ENCODE measurements at regions not wholly inside any gene's neighbourhood (a gene's known extent, or its start where the extent isn't known, plus 50 kb on each side); places are given as distances from the start of the nearest gene placed in this dataset.

- Histone ChIP-seq H4K8ac (ENCODE audit: low read length) (no peak overlapping the region), H3K14ac (ENCODE audit: low read length in 2 of 2) (no peak overlapping the region), H4K91ac (ENCODE audit: low read length) (no peak overlapping the region), H3K4me2 (ENCODE audit: low read length, poor library complexity, severe bottlenecking) (no peak overlapping the region), H3K23ac (ENCODE audit: low read length in 2 of 2) (no peak overlapping the region), H2BK15ac (ENCODE audit: low read depth, poor library complexity, severe bottlenecking) (no peak overlapping the region), H2BK5ac (ENCODE audit: low read depth, low read length, poor library complexity, severe bottlenecking) (no peak overlapping the region), H3K27ac (ENCODE audit: low read length, poor library complexity, severe bottlenecking) (no peak overlapping the region), H2AFZ (ENCODE audit: low read depth, low read length) (no peak overlapping the region), H3K79me1 (replicated peaks; ENCODE audit: low read length, poor library complexity, severe bottlenecking) (peaks cover 10% of the 10 kb centered on the region), H2AK5ac (ENCODE audit: low read length, severe bottlenecking) (no peak overlapping the region), H3K27me3 (ENCODE audit: control insufficient read depth in 1 of 2, insufficient read depth in 1 of 2, low read length in 2 of 2) (no peaks in the 10 kb centered on the region), H3K4me1 (ENCODE audit: control insufficient read depth, insufficient read depth, low read depth, low read length) (no peaks in the 10 kb centered on the region), H3K9ac (ENCODE audit: low read length) (no peak overlapping the region), H2BK120ac (ENCODE audit: low read depth, low read length) (no peak overlapping the region), H3K4ac (ENCODE audit: low read depth in 1 of 2, low read length in 2 of 2) (no peak overlapping the region), H3K9me3 (ENCODE audit: control insufficient read depth, low read length) (no peaks in the 10 kb centered on the region), H3K4me3 (ENCODE audit: insufficient read depth in 1 of 2, low read depth in 1 of 2, low read length in 2 of 2) (no peak overlapping the region), H3K18ac (ENCODE audit: low read depth in 1 of 2, low read length in 2 of 2) (no peak overlapping the region), H2BK12ac (ENCODE audit: low read length in 2 of 2) (no peak overlapping the region), H3K36me3 (ENCODE audit: control insufficient read depth in 1 of 2, insufficient read depth in 2 of 2, low read depth in 1 of 2, low read length in 2 of 2) (peaks cover 0 to 5% of the 10 kb centered on the region in 2 experiments)
- WGBS: 94% methylated on average over 4 of the region's 4 CpGs
- no peak for DNase-seq
Measured at GRCh38 chr14:71508901-71509300, 423.3 kb upstream of the RGS6 start.

- Histone ChIP-seq H2BK120ac (ENCODE audit: low read depth, low read length) (no peak overlapping the region), H2BK15ac (ENCODE audit: low read depth, poor library complexity, severe bottlenecking) (no peak overlapping the region), H3K36me3 (ENCODE audit: control insufficient read depth in 1 of 2, insufficient read depth in 2 of 2, low read depth in 1 of 2, low read length in 2 of 2) (peaks cover 3 to 14% of the 10 kb centered on the region in 2 experiments), H2AK5ac (ENCODE audit: low read length, severe bottlenecking) (no peak overlapping the region), H2BK5ac (ENCODE audit: low read depth, low read length, poor library complexity, severe bottlenecking) (no peak overlapping the region), H3K27me3 (ENCODE audit: control insufficient read depth in 1 of 2, insufficient read depth in 1 of 2, low read length in 2 of 2) (no peaks in the 10 kb centered on the region), H3K27ac (ENCODE audit: low read length, poor library complexity, severe bottlenecking) (no peak overlapping the region), H2AFZ (ENCODE audit: low read depth, low read length) (no peak overlapping the region), H3K4me3 (ENCODE audit: insufficient read depth in 1 of 2, low read depth in 1 of 2, low read length in 2 of 2) (no peak overlapping the region), H3K4me2 (ENCODE audit: low read length, poor library complexity, severe bottlenecking) (no peak overlapping the region), H3K14ac (ENCODE audit: low read length in 2 of 2) (no peak overlapping the region), H3K4ac (ENCODE audit: low read depth in 1 of 2, low read length in 2 of 2) (no peak overlapping the region), H3K23ac (ENCODE audit: low read length in 2 of 2) (no peak overlapping the region), H4K8ac (ENCODE audit: low read length) (no peak overlapping the region), H3K9ac (ENCODE audit: low read length) (no peak overlapping the region), H3K18ac (ENCODE audit: low read depth in 1 of 2, low read length in 2 of 2) (no peak overlapping the region), H2BK12ac (ENCODE audit: low read length in 2 of 2) (no peak overlapping the region), H3K4me1 (ENCODE audit: control insufficient read depth, insufficient read depth, low read depth, low read length) (no peaks in the 10 kb centered on the region), H3K79me1 (replicated peaks; ENCODE audit: low read length, poor library complexity, severe bottlenecking) (peaks cover 10% of the 10 kb centered on the region), H3K9me3 (ENCODE audit: control insufficient read depth, low read length) (no peaks in the 10 kb centered on the region), H4K91ac (ENCODE audit: low read length) (no peak overlapping the region)
- WGBS: 87% methylated on average over 2 of the region's 2 CpGs
- DNase-seq: no peak
Measured at GRCh38 chr14:71511152-71511551, 421.1 kb upstream of the RGS6 start.

- Histone ChIP-seq H3K9ac (ENCODE audit: low read length) (no peak overlapping the region), H3K27me3 (ENCODE audit: control insufficient read depth in 1 of 2, insufficient read depth in 1 of 2, low read length in 2 of 2) (no peaks in the 10 kb centered on the region), H2BK120ac (ENCODE audit: low read depth, low read length) (no peak overlapping the region), H4K91ac (ENCODE audit: low read length) (no peak overlapping the region), H3K18ac (ENCODE audit: low read depth in 1 of 2, low read length in 2 of 2) (no peak overlapping the region), H3K9me3 (ENCODE audit: control insufficient read depth, low read length) (no peaks in the 10 kb centered on the region), H3K79me1 (replicated peaks; ENCODE audit: low read length, poor library complexity, severe bottlenecking) (peaks cover 5% of the 10 kb centered on the region), H3K4me1 (ENCODE audit: control insufficient read depth, insufficient read depth, low read depth, low read length) (no peaks in the 10 kb centered on the region), H3K4me3 (ENCODE audit: insufficient read depth in 1 of 2, low read depth in 1 of 2, low read length in 2 of 2) (no peak overlapping the region), H3K4ac (ENCODE audit: low read depth in 1 of 2, low read length in 2 of 2) (no peak overlapping the region), H3K27ac (ENCODE audit: low read length, poor library complexity, severe bottlenecking) (no peak overlapping the region), H2BK5ac (ENCODE audit: low read depth, low read length, poor library complexity, severe bottlenecking) (no peak overlapping the region), H3K23ac (ENCODE audit: low read length in 2 of 2) (no peak overlapping the region), H2BK12ac (ENCODE audit: low read length in 2 of 2) (no peak overlapping the region), H3K36me3 (ENCODE audit: control insufficient read depth in 1 of 2, insufficient read depth in 2 of 2, low read depth in 1 of 2, low read length in 2 of 2) (peaks cover 3 to 14% of the 10 kb centered on the region in 2 experiments), H2AK5ac (ENCODE audit: low read length, severe bottlenecking) (no peak overlapping the region), H4K8ac (ENCODE audit: low read length) (no peak overlapping the region), H3K4me2 (ENCODE audit: low read length, poor library complexity, severe bottlenecking) (no peak overlapping the region), H2AFZ (ENCODE audit: low read depth, low read length) (no peak overlapping the region), H3K14ac (ENCODE audit: low read length in 2 of 2) (no peak overlapping the region), H2BK15ac (ENCODE audit: low read depth, poor library complexity, severe bottlenecking) (no peak overlapping the region)
- WGBS: 100% methylated on average over 6 of the region's 8 CpGs
- DNase-seq: no peak
Measured at GRCh38 chr14:71514941-71515919, 417.0 kb upstream of the RGS6 start.

- Histone ChIP-seq H3K27ac (ENCODE audit: low read length, poor library complexity, severe bottlenecking) (no peak overlapping the region), H2AFZ (ENCODE audit: low read depth, low read length) (no peak overlapping the region), H3K14ac (ENCODE audit: low read length in 2 of 2) (no peak overlapping the region), H3K4ac (ENCODE audit: low read depth in 1 of 2, low read length in 2 of 2) (no peak overlapping the region), H3K4me1 (ENCODE audit: control insufficient read depth, insufficient read depth, low read depth, low read length) (no peaks in the 10 kb centered on the region), H2AK5ac (ENCODE audit: low read length, severe bottlenecking) (no peak overlapping the region), H4K91ac (ENCODE audit: low read length) (no peak overlapping the region), H3K4me2 (ENCODE audit: low read length, poor library complexity, severe bottlenecking) (no peak overlapping the region), H2BK15ac (ENCODE audit: low read depth, poor library complexity, severe bottlenecking) (no peak overlapping the region), H3K4me3 (ENCODE audit: insufficient read depth in 1 of 2, low read depth in 1 of 2, low read length in 2 of 2) (no peak overlapping the region), H2BK5ac (ENCODE audit: low read depth, low read length, poor library complexity, severe bottlenecking) (no peak overlapping the region), H2BK120ac (ENCODE audit: low read depth, low read length) (no peak overlapping the region), H3K27me3 (ENCODE audit: control insufficient read depth in 1 of 2, insufficient read depth in 1 of 2, low read length in 2 of 2) (no peaks in the 10 kb centered on the region), H3K36me3 (ENCODE audit: control insufficient read depth in 1 of 2, insufficient read depth in 2 of 2, low read depth in 1 of 2, low read length in 2 of 2) (no peaks in the 10 kb centered on the region), H3K79me1 (replicated peaks; ENCODE audit: low read length, poor library complexity, severe bottlenecking) (peaks cover 1% of the 10 kb centered on the region), H3K18ac (ENCODE audit: low read depth in 1 of 2, low read length in 2 of 2) (no peak overlapping the region), H4K8ac (ENCODE audit: low read length) (no peak overlapping the region), H3K9ac (ENCODE audit: low read length) (no peak overlapping the region), H2BK12ac (ENCODE audit: low read length in 2 of 2) (no peak overlapping the region), H3K9me3 (ENCODE audit: control insufficient read depth, low read length) (no peaks in the 10 kb centered on the region), H3K23ac (ENCODE audit: low read length in 2 of 2) (no peak overlapping the region)
- WGBS: over 99% methylated on average over 3 of the region's 3 CpGs
- DNase-seq: no peak
Measured at GRCh38 chr14:71521238-71522135, 410.7 kb upstream of the RGS6 start.

All from mesenchymal stem cell (in vitro differentiated cells and primary cell).